ENCODE measurements at regions not wholly inside any gene's neighbourhood (a gene's known extent, or its start where the extent isn't known, plus 50 kb on each side); places are given as distances from the start of the nearest gene placed in this dataset.

DNA sequence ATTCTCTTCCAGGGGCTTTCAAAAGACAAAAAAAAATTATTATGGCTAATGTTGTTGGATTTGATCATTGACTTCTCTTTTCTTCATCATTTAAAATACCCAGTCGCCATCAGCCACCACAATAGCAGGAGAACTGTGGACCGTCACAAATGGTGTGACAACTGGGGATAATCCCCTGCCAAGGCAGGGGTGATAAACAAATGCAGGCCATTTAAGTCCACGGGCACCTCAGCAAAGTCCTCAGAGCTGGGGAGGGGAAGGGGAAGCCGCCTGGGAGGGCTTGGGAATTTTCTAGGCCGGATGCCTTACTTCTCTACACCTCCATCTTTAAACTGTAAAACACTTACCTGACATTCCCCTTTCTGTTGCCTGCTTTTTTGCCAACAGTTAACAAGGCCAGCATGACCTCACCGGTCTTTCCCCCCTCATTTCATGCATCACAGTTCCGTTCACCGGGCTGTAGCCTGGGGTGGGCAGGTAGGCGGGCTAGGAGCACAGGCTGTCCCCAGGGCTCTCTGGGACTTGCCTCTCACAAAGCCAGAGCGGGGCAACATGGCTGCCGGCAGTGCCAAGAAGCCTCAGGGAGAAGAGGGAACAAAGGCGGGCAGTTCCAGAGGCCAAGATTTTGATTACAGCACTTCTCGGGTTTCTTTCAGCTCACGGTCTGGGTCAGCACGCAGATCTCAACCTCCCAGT is 820.4 kb downstream of the BCL11A start:
- no peaks in the 10 kb centered on the region for H3K27me3 ChIP-seq (ENCODE audit: insufficient read depth, low read depth, low read length)
- H3K79me2 ChIP-seq (replicated peaks; ENCODE audit: insufficient read depth, low read length): no peaks in the 10 kb centered on the region
- no peak overlapping the region for H2AFZ ChIP-seq (ENCODE audit: low read depth, low read length)
- H3K9ac ChIP-seq (ENCODE audit: low read length): no peak overlapping the region
- no peaks in the 10 kb centered on the region for H3F3A ChIP-seq (ENCODE audit: insufficient read depth, low read length, poor library complexity, severe bottlenecking)
- peaks cover 3% of the 10 kb centered on the region for H3K9me2 ChIP-seq (ENCODE audit: insufficient read depth, low read length)
- H3K36me3 ChIP-seq (ENCODE audit: insufficient read depth, low read length): no peaks in the 10 kb centered on the region
- no peak overlapping the region for H3K4me3 ChIP-seq (ENCODE audit: low read length)
- no peaks in the 10 kb centered on the region for H3K9me3 ChIP-seq (ENCODE audit: low read length)
- no peak overlapping the region for H3K27ac ChIP-seq (ENCODE audit: low read length)
- H3K4me2 ChIP-seq (ENCODE audit: low read length): no peak overlapping the region
- no peaks in the 10 kb centered on the region for H4K20me1 ChIP-seq (ENCODE audit: insufficient read depth)
- no peak for TF ChIP-seq EZH2 (IDR thresholded peaks at IDR 0.05; ENCODE audit: borderline replicate concordance, insufficient read depth, low read length, poor library complexity, severe bottlenecking)
- no peak for TF ChIP-seq RAD21 (conservative IDR thresholded peaks at IDR 0.05)
- TF ChIP-seq POLR2AphosphoS5 (IDR thresholded peaks at IDR 0.05): no peak

DNA sequence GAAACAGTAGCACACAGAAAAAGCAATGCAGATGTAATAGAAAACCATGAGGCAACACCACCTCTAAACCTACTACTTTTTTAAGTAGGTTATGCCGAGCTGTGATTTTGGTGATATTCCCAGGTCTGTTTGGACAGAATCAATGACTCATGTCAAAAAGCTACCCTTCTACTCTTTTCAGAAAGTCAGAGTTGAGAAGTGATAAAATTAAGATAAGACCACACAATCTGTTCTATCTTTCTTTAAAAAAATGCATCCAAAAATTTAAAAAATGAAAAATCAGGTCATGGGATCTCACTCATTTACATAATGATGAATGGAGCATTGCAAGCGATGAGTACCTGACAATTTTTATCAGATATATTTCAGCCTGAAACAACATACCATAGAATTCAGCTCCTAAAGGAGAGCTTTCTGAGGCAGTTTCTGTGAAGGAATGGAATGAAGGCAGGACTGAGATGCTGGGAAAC is 826.3 kb downstream of the BCL11A start:
- Histone ChIP-seq H3K4me3 (ENCODE audit: low read length) (no peak overlapping the region), H4K20me1 (ENCODE audit: insufficient read depth) (no peaks in the 10 kb centered on the region), H2AFZ (ENCODE audit: low read depth, low read length) (no peak overlapping the region), H3K9me3 (ENCODE audit: low read length) (no peaks in the 10 kb centered on the region), H3K79me2 (replicated peaks; ENCODE audit: insufficient read depth, low read length) (no peaks in the 10 kb centered on the region), H3K9me2 (ENCODE audit: insufficient read depth, low read length) (no peaks in the 10 kb centered on the region), H3F3A (ENCODE audit: insufficient read depth, low read length, poor library complexity, severe bottlenecking) (no peaks in the 10 kb centered on the region), H3K27ac (ENCODE audit: low read length) (no peak overlapping the region), H3K27me3 (ENCODE audit: insufficient read depth, low read depth, low read length) (no peaks in the 10 kb centered on the region), H3K9ac (ENCODE audit: low read length) (no peak overlapping the region), H3K36me3 (ENCODE audit: insufficient read depth, low read length) (no peaks in the 10 kb centered on the region), H3K4me2 (ENCODE audit: low read length) (no peak overlapping the region)
- no peak for TF ChIP-seq SMC3 (conservative IDR thresholded peaks at IDR 0.05; ENCODE audit: poor library complexity)
- no peak for TF ChIP-seq EZH2 (IDR thresholded peaks at IDR 0.05; ENCODE audit: borderline replicate concordance, insufficient read depth, low read length, poor library complexity, severe bottlenecking)
- TF ChIP-seq TAF1 (IDR thresholded peaks at IDR 0.05; ENCODE audit: low read depth): no peak
- TF ChIP-seq RAD21 (conservative IDR thresholded peaks at IDR 0.05): no peak
- TF ChIP-seq EP300 (conservative IDR thresholded peaks at IDR 0.05; ENCODE audit: poor library complexity, severe bottlenecking): no peak
- no peak for TF ChIP-seq POLR2AphosphoS5 (IDR thresholded peaks at IDR 0.05)
- TF ChIP-seq, protein P1, sequence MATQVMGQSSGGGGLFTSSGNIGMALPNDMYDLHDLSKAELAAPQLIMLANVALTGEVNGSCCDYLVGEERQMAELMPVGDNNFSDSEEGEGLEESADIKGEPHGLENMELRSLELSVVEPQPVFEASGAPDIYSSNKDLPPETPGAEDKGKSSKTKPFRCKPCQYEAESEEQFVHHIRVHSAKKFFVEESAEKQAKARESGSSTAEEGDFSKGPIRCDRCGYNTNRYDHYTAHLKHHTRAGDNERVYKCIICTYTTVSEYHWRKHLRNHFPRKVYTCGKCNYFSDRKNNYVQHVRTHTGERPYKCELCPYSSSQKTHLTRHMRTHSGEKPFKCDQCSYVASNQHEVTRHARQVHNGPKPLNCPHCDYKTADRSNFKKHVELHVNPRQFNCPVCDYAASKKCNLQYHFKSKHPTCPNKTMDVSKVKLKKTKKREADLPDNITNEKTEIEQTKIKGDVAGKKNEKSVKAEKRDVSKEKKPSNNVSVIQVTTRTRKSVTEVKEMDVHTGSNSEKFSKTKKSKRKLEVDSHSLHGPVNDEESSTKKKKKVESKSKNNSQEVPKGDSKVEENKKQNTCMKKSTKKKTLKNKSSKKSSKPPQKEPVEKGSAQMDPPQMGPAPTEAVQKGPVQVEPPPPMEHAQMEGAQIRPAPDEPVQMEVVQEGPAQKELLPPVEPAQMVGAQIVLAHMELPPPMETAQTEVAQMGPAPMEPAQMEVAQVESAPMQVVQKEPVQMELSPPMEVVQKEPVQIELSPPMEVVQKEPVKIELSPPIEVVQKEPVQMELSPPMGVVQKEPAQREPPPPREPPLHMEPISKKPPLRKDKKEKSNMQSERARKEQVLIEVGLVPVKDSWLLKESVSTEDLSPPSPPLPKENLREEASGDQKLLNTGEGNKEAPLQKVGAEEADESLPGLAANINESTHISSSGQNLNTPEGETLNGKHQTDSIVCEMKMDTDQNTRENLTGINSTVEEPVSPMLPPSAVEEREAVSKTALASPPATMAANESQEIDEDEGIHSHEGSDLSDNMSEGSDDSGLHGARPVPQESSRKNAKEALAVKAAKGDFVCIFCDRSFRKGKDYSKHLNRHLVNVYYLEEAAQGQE (IDR thresholded peaks at IDR 0.05; ENCODE audit: borderline replicate concordance): no peak
- TF ChIP-seq MXI1 (conservative IDR thresholded peaks at IDR 0.05; ENCODE audit: poor library complexity, severe bottlenecking): no peak
- TF ChIP-seq, protein P2, sequence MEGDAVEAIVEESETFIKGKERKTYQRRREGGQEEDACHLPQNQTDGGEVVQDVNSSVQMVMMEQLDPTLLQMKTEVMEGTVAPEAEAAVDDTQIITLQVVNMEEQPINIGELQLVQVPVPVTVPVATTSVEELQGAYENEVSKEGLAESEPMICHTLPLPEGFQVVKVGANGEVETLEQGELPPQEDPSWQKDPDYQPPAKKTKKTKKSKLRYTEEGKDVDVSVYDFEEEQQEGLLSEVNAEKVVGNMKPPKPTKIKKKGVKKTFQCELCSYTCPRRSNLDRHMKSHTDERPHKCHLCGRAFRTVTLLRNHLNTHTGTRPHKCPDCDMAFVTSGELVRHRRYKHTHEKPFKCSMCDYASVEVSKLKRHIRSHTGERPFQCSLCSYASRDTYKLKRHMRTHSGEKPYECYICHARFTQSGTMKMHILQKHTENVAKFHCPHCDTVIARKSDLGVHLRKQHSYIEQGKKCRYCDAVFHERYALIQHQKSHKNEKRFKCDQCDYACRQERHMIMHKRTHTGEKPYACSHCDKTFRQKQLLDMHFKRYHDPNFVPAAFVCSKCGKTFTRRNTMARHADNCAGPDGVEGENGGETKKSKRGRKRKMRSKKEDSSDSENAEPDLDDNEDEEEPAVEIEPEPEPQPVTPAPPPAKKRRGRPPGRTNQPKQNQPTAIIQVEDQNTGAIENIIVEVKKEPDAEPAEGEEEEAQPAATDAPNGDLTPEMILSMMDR (IDR thresholded peaks at IDR 0.05; ENCODE audit: poor library complexity, severe bottlenecking): no peak
